OCI-LY7 (cell line): ENCODE measurements at regions not wholly inside any gene's neighbourhood (a gene's known extent, or its start where the extent isn't known, plus 50 kb on each side); places are given as distances from the start of the nearest gene placed in this dataset.

Experiments used
- BruUV-seq: library from RNA; stranded (reverse); fragments of 400-500 nt; replicated peaks from 2 replicates; lab custom pipeline; 2021; lab: Mats Ljungman, UMichigan
- CTCF ChIA-PET: fragments of 300-600 bp; sonication (Branson Sonifier 250); formaldehyde crosslinking; loops from one replicate; lab custom pipeline; 2022; ENCODE audit warnings: antibody characterized with exemption; ENCODE audit not compliant: unreplicated experiment; lab: Charles Lee
- POLR2A ChIA-PET: fragments of 300-600 bp; sonication (Branson Sonifier 250); formaldehyde crosslinking; loops from one replicate; lab custom pipeline; 2022; ENCODE audit warnings: antibody characterized with exemption; lab: Charles Lee
- DNase-seq: peaks from one replicate; pipeline ENCODE4 v3.0.0-alpha.2; 2015; ENCODE audit warnings: low spot score
- H2AFZ ChIP-seq: fragments of 200-600 bp; sonication (generic), shearing (Covaris generic); 2 replicates; pipeline ENCODE4 v1.6.1; 2014; ENCODE audit warnings: mild to moderate bottlenecking, antibody characterized with exemption, low read length, moderate library complexity
- H3K27ac ChIP-seq: fragments of 200-600 bp; sonication (generic); 2 replicates; pipeline ENCODE4 v1.5.1; 2014; ENCODE audit warnings: mixed run types, low read depth, mild to moderate bottlenecking, moderate library complexity, low read length, inconsistent platforms; ENCODE audit not compliant: poor library complexity, severe bottlenecking
- H3K36me3 ChIP-seq: fragments of 200-600 bp; sonication (generic); 2 replicates; pipeline ENCODE4 v1.6.1; 2014; ENCODE audit warnings: mild to moderate bottlenecking, antibody characterized with exemption, low read length, moderate library complexity, mixed read lengths; ENCODE audit not compliant: insufficient read depth
- H3K4me1 ChIP-seq: fragments of 200-600 bp; sonication (generic); 2 replicates; pipeline ENCODE4 v1.5.1; 2014; ENCODE audit warnings: mild to moderate bottlenecking, low read length; ENCODE audit not compliant: insufficient read depth, poor library complexity, severe bottlenecking
- H3K4me2 ChIP-seq: fragments of 200-600 bp; sonication (generic); 2 replicates; pipeline ENCODE4 v1.6.1; 2014; ENCODE audit warnings: mild to moderate bottlenecking, low read length
- H3K4me3 ChIP-seq: fragments of 200-600 bp; sonication (generic); 2 replicates; pipeline ENCODE4 v1.5.1; 2014; ENCODE audit warnings: mild to moderate bottlenecking, low read depth, low read length; ENCODE audit not compliant: poor library complexity, severe bottlenecking
- H3K79me2 ChIP-seq: fragments of 200-600 bp; sonication (generic); 2 replicates; pipeline ENCODE4 v1.6.1; 2016; ENCODE audit warnings: low read depth, mild to moderate bottlenecking, low read length, moderate library complexity, mixed read lengths; ENCODE audit not compliant: insufficient read depth
- H3K9me2 ChIP-seq: fragments of 200-600 bp; sonication (generic); 2 replicates; pipeline ENCODE4 v1.6.1; 2016; ENCODE audit warnings: mild to moderate bottlenecking, low read length, mixed read lengths; ENCODE audit not compliant: insufficient read depth
- H3K9me3 ChIP-seq: fragments of 200-600 bp; sonication (generic); 2 replicates; pipeline ENCODE4 v1.6.1; 2014; ENCODE audit warnings: mild to moderate bottlenecking, mixed run types, low read length, mixed read lengths
- H4K20me1 ChIP-seq: fragments of 200-600 bp; sonication (generic); 2 replicates; pipeline ENCODE4 v1.6.1; 2014; ENCODE audit warnings: mild to moderate bottlenecking, antibody characterized with exemption, low read length, moderate library complexity, mixed read lengths; ENCODE audit not compliant: insufficient read depth
- CTCF ChIP-seq: fragments of 200-600 bp; sonication (generic); conservative IDR thresholded peaks from 2 replicates; pipeline ENCODE4 v1.5.1; 2014; ENCODE audit warnings: mild to moderate bottlenecking, antibody characterized with exemption, low read length, moderate library complexity, mixed read lengths
- EZH2phosphoT487 ChIP-seq: fragments of 200-600 bp; sonication (generic); IDR thresholded peaks from 2 replicates; pipeline ENCODE4 v1.6.1; 2018; ENCODE audit warnings: low read depth, borderline replicate concordance, mild to moderate bottlenecking, mixed run types, antibody characterized with exemption, low read length, moderate library complexity, mixed read lengths
- intact Hi-C: fragments of 100-400 bp; cut with micrococcal nuclease; formaldehyde crosslinking; loops from one replicate; pipeline ENCODE4 v1.10.0; 2022; ENCODE audit not compliant: unreplicated experiment

GRCh38 chr4:181748581-181748980, 494.6 kb upstream of the TENM3 start:
- BruUV-seq, result no TSS peak
- Histone ChIP-seq H3K4me3 (no peak overlapping the region), H3K79me2 (no peaks in the 10 kb centered on the region), H3K27ac (no peak overlapping the region), H2AFZ (no peak overlapping the region), H3K9me2 (no peaks in the 10 kb centered on the region), H4K20me1 (no peaks in the 10 kb centered on the region), H3K36me3 (no peaks in the 10 kb centered on the region), H3K4me2 (no peak overlapping the region), H3K4me1 (no peaks in the 10 kb centered on the region), H3K9me3 (no peaks in the 10 kb centered on the region)
- intact Hi-C loops, result no loop called here
- no peak for DNase-seq
- ChIA-PET POLR2A (no interaction called here), CTCF (no interaction called here)
- TF ChIP-seq CTCF, result no peak
- no peak for TF ChIP-seq EZH2phosphoT487

- Histone ChIP-seq H3K4me2 (no peak overlapping the region), H3K79me2 (no peaks in the 10 kb centered on the region), H3K36me3 (no peaks in the 10 kb centered on the region), H3K4me3 (no peak overlapping the region), H3K9me3 (no peaks in the 10 kb centered on the region), H4K20me1 (no peaks in the 10 kb centered on the region), H2AFZ (no peak overlapping the region), H3K4me1 (no peaks in the 10 kb centered on the region), H3K9me2 (no peaks in the 10 kb centered on the region), H3K27ac (no peak overlapping the region)
- ChIA-PET POLR2A (interaction anchor here (0.7 kb wide), 1 partner anchor 798 kb away, joined by 3 read pairs; no protein-coding TSS in a partner anchor), CTCF (no interaction called here)
- TF ChIP-seq CTCF (no peak), EZH2phosphoT487 (no peak)
- DNase-seq, result no peak
- BruUV-seq, result no TSS peak
- intact Hi-C loops, result no loop called here
Measured at GRCh38 chr4:181752516-181752915, 490.7 kb upstream of the TENM3 start.

GRCh38 chr4:181753207-181753606, 490.0 kb upstream of the TENM3 start:
- POLR2A ChIA-PET, result interaction anchor here (0.7 kb wide), 1 partner anchor 797 kb away, joined by 3 read pairs; no protein-coding TSS in a partner anchor
- Histone ChIP-seq H2AFZ (no peak overlapping the region), H3K27ac (no peak overlapping the region), H4K20me1 (no peaks in the 10 kb centered on the region), H3K4me3 (no peak overlapping the region), H3K4me1 (no peaks in the 10 kb centered on the region), H3K36me3 (no peaks in the 10 kb centered on the region), H3K9me2 (no peaks in the 10 kb centered on the region), H3K9me3 (no peaks in the 10 kb centered on the region), H3K4me2 (no peak overlapping the region), H3K79me2 (no peaks in the 10 kb centered on the region)
- intact Hi-C loops, result no loop called here
- TF ChIP-seq CTCF (no peak), EZH2phosphoT487 (no peak)
- CTCF ChIA-PET, result no interaction called here
- BruUV-seq, result no TSS peak
- no peak for DNase-seq
